GM23338 (cell line): ENCODE measurements at regions not wholly inside any gene's neighbourhood (a gene's known extent, or its start where the extent isn't known, plus 50 kb on each side); places are given as distances from the start of the nearest gene placed in this dataset.

Experiments
- ATAC-seq: fragments of 200-7000 bp; cut with Tn5 transposase; 3 replicates; pipeline ENCODE4 v1.9.1; 2020
- DNase-seq: peaks from one replicate; pipeline ENCODE4 v3.0.0-alpha.2; 2015; ENCODE audit warnings: low spot score
- H2AFZ ChIP-seq: fragments of 200-600 bp; sonication (generic); 2 replicates; pipeline ENCODE4 v1.8.0; 2016; ENCODE audit warnings: antibody characterized with exemption, mild to moderate bottlenecking, moderate library complexity
- H3F3A ChIP-seq: fragments of 200-600 bp; sonication (generic); replicated peaks from 2 replicates; pipeline ENCODE4 v1.8.0; 2017; ENCODE audit warnings: antibody characterized with exemption, mixed run types, low read depth
- H3K27ac ChIP-seq: fragments of 200-600 bp; sonication (generic); 2 replicates; pipeline ENCODE4 v1.6.1; 2016; ENCODE audit warnings: low read depth
- H3K27me3 ChIP-seq: fragments of 200-600 bp; sonication (generic); 2 replicates; pipeline ENCODE4 v1.8.0; 2016; ENCODE audit warnings: mild to moderate bottlenecking, mixed run types, moderate library complexity; ENCODE audit not compliant: insufficient read depth
- H3K36me3 ChIP-seq: fragments of 200-600 bp; sonication (generic); 2 replicates; pipeline ENCODE4 v1.8.0; 2016; ENCODE audit warnings: mild to moderate bottlenecking; ENCODE audit not compliant: insufficient read depth
- H3K4me1 ChIP-seq: fragments of 200-600 bp; sonication (generic); 2 replicates; pipeline ENCODE4 v1.8.0; 2016; ENCODE audit warnings: mild to moderate bottlenecking, moderate library complexity; ENCODE audit not compliant: insufficient read depth
- H3K4me2 ChIP-seq: fragments of 200-600 bp; sonication (generic); 2 replicates; pipeline ENCODE4 v1.7.1; 2017; ENCODE audit warnings: mixed run types
- H3K4me3 ChIP-seq: fragments of 200-600 bp; sonication (generic); 2 replicates; pipeline ENCODE4 v1.6.1; 2016; ENCODE audit warnings: mixed run types
- H3K79me2 ChIP-seq: fragments of 200-600 bp; sonication (generic); replicated peaks from 2 replicates; pipeline ENCODE4 v1.8.0; 2017; ENCODE audit warnings: mild to moderate bottlenecking; ENCODE audit not compliant: insufficient read depth
- H3K9me2 ChIP-seq: fragments of 200-600 bp; sonication (generic); 2 replicates; pipeline ENCODE4 v1.8.0; 2017; ENCODE audit not compliant: insufficient read depth
- H4K20me1 ChIP-seq: fragments of 200-600 bp; sonication (generic); replicated peaks from 2 replicates; pipeline ENCODE4 v1.8.0; 2017; ENCODE audit warnings: mild to moderate bottlenecking; ENCODE audit not compliant: insufficient read depth
- H3K27ac Mint-ChIP-seq: 2 replicates; pipeline ENCODE4 v1.8.0; 2020; ENCODE audit warnings: inconsistent platforms, mild to moderate bottlenecking, moderate library complexity, mixed read lengths
- H3K27me3 Mint-ChIP-seq: 3 replicates; pipeline ENCODE4 v1.8.0; 2022; ENCODE audit warnings: low read depth, mild to moderate bottlenecking, moderate library complexity, mixed read lengths, inconsistent platforms; ENCODE audit not compliant: insufficient read depth, poor library complexity
- H3K36me3 Mint-ChIP-seq: 3 replicates; pipeline ENCODE4 v1.8.0; 2021; ENCODE audit warnings: low read depth, mild to moderate bottlenecking, inconsistent platforms, moderate library complexity, mixed read lengths
- H3K4me1 Mint-ChIP-seq: 3 replicates; pipeline ENCODE4 v1.8.0; 2020; ENCODE audit warnings: mild to moderate bottlenecking, inconsistent platforms, mixed read lengths
- H3K4me3 Mint-ChIP-seq: 3 replicates; pipeline ENCODE4 v1.8.0; 2021; ENCODE audit warnings: moderate library complexity, mild to moderate bottlenecking, inconsistent platforms, mixed read lengths
- H3K9me3 Mint-ChIP-seq: 3 replicates; pipeline ENCODE4 v1.8.0; 2020; ENCODE audit warnings: moderate library complexity, mild to moderate bottlenecking, inconsistent platforms, mixed read lengths
- EZH2 ChIP-seq: fragments of 200-600 bp; sonication (generic); IDR thresholded peaks from one replicate; pipeline ENCODE4 v1.8.0; 2017; ENCODE audit warnings: antibody characterized with exemption, mild to moderate bottlenecking, low read depth; ENCODE audit not compliant: unreplicated experiment
- EZH2phosphoT487 ChIP-seq: fragments of 200-600 bp; sonication (generic); IDR thresholded peaks from one replicate; pipeline ENCODE4 v1.8.1; 2018; ENCODE audit warnings: antibody characterized with exemption; ENCODE audit not compliant: unreplicated experiment
- JUNB ChIP-seq: IDR thresholded peaks from one replicate; pipeline ENCODE4 v1.6.1; 2016; ENCODE audit warnings: antibody characterized with exemption; ENCODE audit not compliant: unreplicated experiment
- NANOG ChIP-seq: IDR thresholded peaks from 2 replicates; pipeline ENCODE4 v1.6.1; 2016; ENCODE audit warnings: antibody characterized with exemption, borderline replicate concordance
- STAT1 ChIP-seq: IDR thresholded peaks from one replicate; pipeline ENCODE4 v1.6.1; 2016; ENCODE audit warnings: antibody characterized with exemption; ENCODE audit not compliant: unreplicated experiment
- ZNF114 ChIP-seq: fragments of 250-450 bp; sonication (Bioruptor Pico); IDR thresholded peaks from 2 replicates; pipeline ENCODE4 v1.5.0; 2020; ENCODE audit warnings: mild to moderate bottlenecking, moderate library complexity
- ZNF331 ChIP-seq: fragments of 250-450 bp; sonication (Bioruptor Pico); IDR thresholded peaks from 2 replicates; pipeline ENCODE4 v1.5.0; 2020; ENCODE audit warnings: low read depth, mild to moderate bottlenecking, moderate library complexity
- TF ChIP-seq, protein P1 (sequence below), 2 experiments: fragments of 200-600 bp in 1 of 2; sonication (generic) in 1 of 2; conservative IDR thresholded peaks; 2 replicates each; pipeline versions ENCODE4 v1.5.1 to v1.6.1; 2016 to 2017; ENCODE audit warnings: antibody characterized with exemption in 2 of 2, low read depth in 2 of 2, mild to moderate bottlenecking in 2 of 2, moderate library complexity in 1 of 2
- TF ChIP-seq, protein P2 (sequence below): fragments of 250-450 bp; sonication (Bioruptor Pico); IDR thresholded peaks from 2 replicates; pipeline ENCODE4 v1.5.0; 2020; ENCODE audit warnings: mild to moderate bottlenecking, moderate library complexity

DNA sequence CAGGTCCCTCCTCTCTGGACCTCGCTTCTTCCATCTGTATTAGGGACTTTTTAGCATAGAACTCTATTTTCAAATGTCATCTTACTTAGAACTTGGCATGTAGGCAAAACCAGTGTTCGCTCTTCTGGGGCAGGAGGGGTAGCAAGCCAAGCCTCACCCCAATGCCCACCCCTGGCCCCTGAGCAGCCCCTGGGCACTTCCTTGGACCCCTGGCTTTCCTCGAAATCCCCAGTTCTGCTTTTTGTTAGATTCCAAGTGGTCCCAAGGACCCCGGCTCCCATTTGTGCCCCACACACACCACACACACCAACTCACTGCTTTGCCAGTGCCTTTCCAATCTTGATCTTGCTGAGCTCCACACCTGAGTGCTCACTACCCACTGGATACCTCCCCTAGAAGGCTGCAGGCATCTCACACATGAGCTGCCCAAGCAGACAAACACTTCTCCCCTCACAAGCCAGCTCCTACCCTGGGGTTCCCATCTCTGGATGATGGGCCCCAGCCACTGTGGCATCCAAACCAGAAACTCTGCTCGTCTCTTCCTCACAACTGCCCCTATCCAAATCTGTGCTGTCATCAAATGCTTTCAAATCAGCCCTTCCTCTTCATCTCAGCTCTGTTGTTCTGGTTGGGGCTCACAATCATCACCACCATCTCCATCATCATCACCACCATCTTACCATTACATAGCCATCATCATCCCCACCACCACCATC lies 167.9 kb upstream of the ZMIZ1 start:
- H3K4me3 ChIP-seq = no peak overlapping the region
- no peak for TF ChIP-seq EZH2
- TF ChIP-seq ZNF331 (CRISPR knock-in tag) = no peak
- TF ChIP-seq, protein P1, sequence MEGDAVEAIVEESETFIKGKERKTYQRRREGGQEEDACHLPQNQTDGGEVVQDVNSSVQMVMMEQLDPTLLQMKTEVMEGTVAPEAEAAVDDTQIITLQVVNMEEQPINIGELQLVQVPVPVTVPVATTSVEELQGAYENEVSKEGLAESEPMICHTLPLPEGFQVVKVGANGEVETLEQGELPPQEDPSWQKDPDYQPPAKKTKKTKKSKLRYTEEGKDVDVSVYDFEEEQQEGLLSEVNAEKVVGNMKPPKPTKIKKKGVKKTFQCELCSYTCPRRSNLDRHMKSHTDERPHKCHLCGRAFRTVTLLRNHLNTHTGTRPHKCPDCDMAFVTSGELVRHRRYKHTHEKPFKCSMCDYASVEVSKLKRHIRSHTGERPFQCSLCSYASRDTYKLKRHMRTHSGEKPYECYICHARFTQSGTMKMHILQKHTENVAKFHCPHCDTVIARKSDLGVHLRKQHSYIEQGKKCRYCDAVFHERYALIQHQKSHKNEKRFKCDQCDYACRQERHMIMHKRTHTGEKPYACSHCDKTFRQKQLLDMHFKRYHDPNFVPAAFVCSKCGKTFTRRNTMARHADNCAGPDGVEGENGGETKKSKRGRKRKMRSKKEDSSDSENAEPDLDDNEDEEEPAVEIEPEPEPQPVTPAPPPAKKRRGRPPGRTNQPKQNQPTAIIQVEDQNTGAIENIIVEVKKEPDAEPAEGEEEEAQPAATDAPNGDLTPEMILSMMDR (conservative IDR thresholded peaks at IDR 0.05; ENCODE audit: low read depth in 2 of 2) = no peak
- Mint-ChIP-seq H3K9me3 (no peaks in the 10 kb centered on the region), H3K36me3 (no peaks in the 10 kb centered on the region), H3K27me3 (peaks cover 2% of the 10 kb centered on the region), H3K4me3 (no peak overlapping the region), H3K4me1 (peaks cover 5% of the 10 kb centered on the region; the same call in 2 of the 3 replicates), H3K27ac (no peak overlapping the region)
- H3K27ac ChIP-seq = no peak overlapping the region
- DNase-seq (no peak), ATAC-seq (no peak)
- no peak overlapping the region for H2AFZ ChIP-seq
- no peaks in the 10 kb centered on the region for H4K20me1 ChIP-seq
- no peaks in the 10 kb centered on the region for H3K79me2 ChIP-seq
- no peaks in the 10 kb centered on the region for H3F3A ChIP-seq
- H3K4me2 ChIP-seq = no peak overlapping the region
- H3K4me1 ChIP-seq = no peaks in the 10 kb centered on the region; the same call in 1 of the 2 replicates
- H3K9me2 ChIP-seq = no peaks in the 10 kb centered on the region
- no peaks in the 10 kb centered on the region for H3K36me3 ChIP-seq
- no peaks in the 10 kb centered on the region for H3K27me3 ChIP-seq

DNA sequence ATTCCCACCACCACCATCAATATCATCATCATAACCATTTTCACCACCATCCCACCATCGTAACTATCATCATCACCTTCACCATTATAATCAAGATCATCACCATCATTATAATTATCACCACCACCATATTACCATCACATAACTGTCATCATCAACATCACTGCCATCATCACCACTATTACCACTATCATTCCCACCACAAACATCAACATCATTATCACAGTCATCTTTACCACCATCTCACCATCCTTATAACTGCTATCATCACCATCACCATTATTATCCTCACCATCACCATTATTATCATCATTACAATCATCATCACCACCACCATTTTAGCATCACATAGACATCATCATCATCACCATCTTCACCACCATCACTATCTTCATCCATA lies 167.1 kb upstream of the ZMIZ1 start:
- H3K27me3 ChIP-seq = no peaks in the 10 kb centered on the region
- no peak overlapping the region for H3K27ac Mint-ChIP-seq
- no peak overlapping the region for H3K4me3 Mint-ChIP-seq
- H3K36me3 Mint-ChIP-seq = no peaks in the 10 kb centered on the region
- no peaks in the 10 kb centered on the region for H3K79me2 ChIP-seq
- H3K4me1 ChIP-seq = no peaks in the 10 kb centered on the region
- H3K4me2 ChIP-seq = no peak overlapping the region
- ATAC-seq (no peak), DNase-seq (no peak)
- TF ChIP-seq STAT1 (no peak), ZNF114 (CRISPR knock-in tag) (no peak), JUNB (no peak), EZH2phosphoT487 (no peak), NANOG (no peak)
- TF ChIP-seq, protein P2, sequence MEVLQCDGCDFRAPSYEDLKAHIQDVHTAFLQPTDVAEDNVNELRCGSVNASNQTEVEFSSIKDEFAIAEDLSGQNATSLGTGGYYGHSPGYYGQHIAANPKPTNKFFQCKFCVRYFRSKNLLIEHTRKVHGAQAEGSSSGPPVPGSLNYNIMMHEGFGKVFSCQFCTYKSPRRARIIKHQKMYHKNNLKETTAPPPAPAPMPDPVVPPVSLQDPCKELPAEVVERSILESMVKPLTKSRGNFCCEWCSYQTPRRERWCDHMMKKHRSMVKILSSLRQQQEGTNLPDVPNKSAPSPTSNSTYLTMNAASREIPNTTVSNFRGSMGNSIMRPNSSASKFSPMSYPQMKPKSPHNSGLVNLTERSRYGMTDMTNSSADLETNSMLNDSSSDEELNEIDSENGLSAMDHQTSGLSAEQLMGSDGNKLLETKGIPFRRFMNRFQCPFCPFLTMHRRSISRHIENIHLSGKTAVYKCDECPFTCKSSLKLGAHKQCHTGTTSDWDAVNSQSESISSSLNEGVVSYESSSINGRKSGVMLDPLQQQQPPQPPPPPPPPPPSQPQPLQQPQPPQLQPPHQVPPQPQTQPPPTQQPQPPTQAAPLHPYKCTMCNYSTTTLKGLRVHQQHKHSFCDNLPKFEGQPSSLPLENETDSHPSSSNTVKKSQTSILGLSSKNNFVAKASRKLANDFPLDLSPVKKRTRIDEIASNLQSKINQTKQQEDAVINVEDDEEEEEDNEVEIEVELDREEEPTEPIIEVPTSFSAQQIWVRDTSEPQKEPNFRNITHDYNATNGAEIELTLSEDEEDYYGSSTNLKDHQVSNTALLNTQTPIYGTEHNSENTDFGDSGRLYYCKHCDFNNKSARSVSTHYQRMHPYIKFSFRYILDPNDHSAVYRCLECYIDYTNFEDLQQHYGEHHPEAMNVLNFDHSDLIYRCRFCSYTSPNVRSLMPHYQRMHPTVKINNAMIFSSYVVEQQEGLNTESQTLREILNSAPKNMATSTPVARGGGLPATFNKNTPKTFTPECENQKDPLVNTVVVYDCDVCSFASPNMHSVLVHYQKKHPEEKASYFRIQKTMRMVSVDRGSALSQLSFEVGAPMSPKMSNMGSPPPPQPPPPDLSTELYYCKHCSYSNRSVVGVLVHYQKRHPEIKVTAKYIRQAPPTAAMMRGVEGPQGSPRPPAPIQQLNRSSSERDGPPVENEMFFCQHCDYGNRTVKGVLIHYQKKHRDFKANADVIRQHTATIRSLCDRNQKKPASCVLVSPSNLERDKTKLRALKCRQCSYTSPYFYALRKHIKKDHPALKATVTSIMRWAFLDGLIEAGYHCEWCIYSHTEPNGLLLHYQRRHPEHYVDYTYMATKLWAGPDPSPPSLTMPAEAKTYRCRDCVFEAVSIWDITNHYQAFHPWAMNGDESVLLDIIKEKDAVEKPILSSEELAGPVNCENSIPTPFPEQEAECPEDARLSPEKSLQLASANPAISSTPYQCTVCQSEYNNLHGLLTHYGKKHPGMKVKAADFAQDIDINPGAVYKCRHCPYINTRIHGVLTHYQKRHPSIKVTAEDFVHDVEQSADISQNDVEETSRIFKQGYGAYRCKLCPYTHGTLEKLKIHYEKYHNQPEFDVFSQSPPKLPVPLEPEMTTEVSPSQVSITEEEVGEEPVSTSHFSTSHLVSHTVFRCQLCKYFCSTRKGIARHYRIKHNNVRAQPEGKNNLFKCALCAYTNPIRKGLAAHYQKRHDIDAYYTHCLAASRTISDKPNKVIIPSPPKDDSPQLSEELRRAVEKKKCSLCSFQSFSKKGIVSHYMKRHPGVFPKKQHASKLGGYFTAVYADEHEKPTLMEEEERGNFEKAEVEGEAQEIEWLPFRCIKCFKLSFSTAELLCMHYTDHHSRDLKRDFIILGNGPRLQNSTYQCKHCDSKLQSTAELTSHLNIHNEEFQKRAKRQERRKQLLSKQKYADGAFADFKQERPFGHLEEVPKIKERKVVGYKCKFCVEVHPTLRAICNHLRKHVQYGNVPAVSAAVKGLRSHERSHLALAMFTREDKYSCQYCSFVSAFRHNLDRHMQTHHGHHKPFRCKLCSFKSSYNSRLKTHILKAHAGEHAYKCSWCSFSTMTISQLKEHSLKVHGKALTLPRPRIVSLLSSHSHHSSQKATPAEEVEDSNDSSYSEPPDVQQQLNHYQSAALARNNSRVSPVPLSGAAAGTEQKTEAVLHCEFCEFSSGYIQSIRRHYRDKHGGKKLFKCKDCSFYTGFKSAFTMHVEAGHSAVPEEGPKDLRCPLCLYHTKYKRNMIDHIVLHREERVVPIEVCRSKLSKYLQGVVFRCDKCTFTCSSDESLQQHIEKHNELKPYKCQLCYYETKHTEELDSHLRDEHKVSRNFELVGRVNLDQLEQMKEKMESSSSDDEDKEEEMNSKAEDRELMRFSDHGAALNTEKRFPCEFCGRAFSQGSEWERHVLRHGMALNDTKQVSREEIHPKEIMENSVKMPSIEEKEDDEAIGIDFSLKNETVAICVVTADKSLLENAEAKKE (CRISPR knock-in tag) = no peak
- H3K4me3 ChIP-seq = no peak overlapping the region
- H3K27ac ChIP-seq = no peak overlapping the region
- no peaks in the 10 kb centered on the region for H4K20me1 ChIP-seq
- H3F3A ChIP-seq = no peaks in the 10 kb centered on the region
- H3K27me3 Mint-ChIP-seq = peaks cover under 1% of the 10 kb centered on the region
- no peaks in the 10 kb centered on the region for H3K9me3 Mint-ChIP-seq
- H3K9me2 ChIP-seq = no peaks in the 10 kb centered on the region
- H3K4me1 Mint-ChIP-seq = no peaks in the 10 kb centered on the region; the same call in 1 of the 3 replicates
- no peaks in the 10 kb centered on the region for H3K36me3 ChIP-seq
- H2AFZ ChIP-seq = no peak overlapping the region
